Thyroid gland (tissue), 4 donors: ENCODE measurements at regions not wholly inside any gene's neighbourhood (a gene's known extent, or its start where the extent isn't known, plus 50 kb on each side); places are given as distances from the start of the nearest gene placed in this dataset.

Source experiments
- CTCF ChIP-seq, 6 experiments: fragments of 200-600 bp in 3 of 6; fragments of 450-650 bp in 3 of 6; sonication (generic) in 3 of 6; IDR thresholded peaks; one replicate each; pipeline ENCODE4 v1.5.1; 2016 to 2019; ENCODE audit warnings: antibody characterized with exemption in 6 of 6, mild to moderate bottlenecking in 2 of 6, inconsistent platforms in 1 of 6, moderate library complexity in 1 of 6
- POLR2A ChIP-seq, 2 donors: fragments of 450-650 bp; IDR thresholded peaks; one replicate each; pipeline ENCODE4 v1.6.1; 2017; ENCODE audit warnings: antibody characterized with exemption in 2 of 2, mild to moderate bottlenecking in 2 of 2, moderate library complexity in 1 of 2

GRCh38 chr10:35992107-35992506, 350.0 kb upstream of the FZD8 start:
- TF ChIP-seq CTCF (IDR thresholded peaks at IDR 0.05) (no peak), POLR2A (IDR thresholded peaks at IDR 0.05) (no peak)
